ENCODE measurements at regions not wholly inside any gene's neighbourhood (a gene's known extent, or its start where the extent isn't known, plus 50 kb on each side); places are given as distances from the start of the nearest gene placed in this dataset. TPM values are rescaled to one million over a fixed set of nuclear protein-coding genes. Genes with fewer than 3 reads are reported as not detected.

DNA sequence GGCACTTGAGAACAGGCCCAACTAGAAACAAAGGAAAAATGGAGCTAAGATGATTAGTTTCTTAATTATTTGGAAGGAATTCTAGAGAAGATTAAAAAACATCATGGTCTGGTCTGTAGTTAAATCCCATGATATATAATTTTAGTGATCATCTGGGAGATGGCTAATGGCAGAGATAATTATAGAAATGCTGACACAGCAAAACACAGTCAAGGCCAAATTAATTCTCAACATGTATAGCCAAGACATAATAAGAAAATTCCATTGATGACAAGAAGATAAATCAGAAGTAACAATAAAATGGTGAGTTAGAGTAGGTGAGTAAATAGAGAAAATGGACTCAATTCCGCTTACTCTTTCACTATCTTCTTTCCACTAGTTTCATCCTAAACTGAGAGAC lies 59.2 kb upstream of the ITGA4 start:
- Histone ChIP-seq H3K4me3 (ENCODE audit: low read depth, low read length) (no peak overlapping the region), H3K9me3 (ENCODE audit: control insufficient read depth, insufficient read depth, low read length) (no peaks in the 10 kb centered on the region), H3K27ac (ENCODE audit: low read depth, low read length) (no peak overlapping the region), H3K27me3 (ENCODE audit: control insufficient read depth, insufficient read depth, low read length) (no peaks in the 10 kb centered on the region)
- CTCF ChIA-PET: interaction anchor here (1.5 kb wide), 1 partner anchor 293 kb away, joined by 3 read pairs; no protein-coding TSS in a partner anchor
- no peak for DNase-seq (ENCODE audit: low read depth, low spot score)
- TF ChIP-seq, protein P1, sequence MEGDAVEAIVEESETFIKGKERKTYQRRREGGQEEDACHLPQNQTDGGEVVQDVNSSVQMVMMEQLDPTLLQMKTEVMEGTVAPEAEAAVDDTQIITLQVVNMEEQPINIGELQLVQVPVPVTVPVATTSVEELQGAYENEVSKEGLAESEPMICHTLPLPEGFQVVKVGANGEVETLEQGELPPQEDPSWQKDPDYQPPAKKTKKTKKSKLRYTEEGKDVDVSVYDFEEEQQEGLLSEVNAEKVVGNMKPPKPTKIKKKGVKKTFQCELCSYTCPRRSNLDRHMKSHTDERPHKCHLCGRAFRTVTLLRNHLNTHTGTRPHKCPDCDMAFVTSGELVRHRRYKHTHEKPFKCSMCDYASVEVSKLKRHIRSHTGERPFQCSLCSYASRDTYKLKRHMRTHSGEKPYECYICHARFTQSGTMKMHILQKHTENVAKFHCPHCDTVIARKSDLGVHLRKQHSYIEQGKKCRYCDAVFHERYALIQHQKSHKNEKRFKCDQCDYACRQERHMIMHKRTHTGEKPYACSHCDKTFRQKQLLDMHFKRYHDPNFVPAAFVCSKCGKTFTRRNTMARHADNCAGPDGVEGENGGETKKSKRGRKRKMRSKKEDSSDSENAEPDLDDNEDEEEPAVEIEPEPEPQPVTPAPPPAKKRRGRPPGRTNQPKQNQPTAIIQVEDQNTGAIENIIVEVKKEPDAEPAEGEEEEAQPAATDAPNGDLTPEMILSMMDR (IDR thresholded peaks at IDR 0.05; ENCODE audit: low read depth, low read length): no peak
- POLR2A ChIA-PET: no interaction called here

DNA sequence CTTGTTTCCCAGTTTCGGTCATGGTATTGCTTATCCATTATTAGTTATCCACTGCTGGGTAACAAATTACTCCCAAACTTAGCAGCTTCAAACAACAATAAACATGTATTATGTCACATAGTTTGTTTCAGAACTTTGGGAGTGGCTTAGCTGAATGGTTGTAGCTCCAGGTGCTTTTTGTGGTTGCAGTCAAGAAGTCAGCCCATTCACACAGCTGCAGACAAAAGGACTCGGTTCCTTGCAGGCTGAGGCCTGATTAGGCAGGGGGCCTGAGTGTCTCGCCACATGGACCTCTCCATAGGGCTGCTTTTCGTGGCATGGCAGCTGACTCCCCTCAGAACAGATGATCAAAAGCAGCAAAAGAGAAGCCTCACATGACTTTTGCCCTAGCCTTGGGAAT lies 58.2 kb upstream of the ITGA4 start:
- TF ChIP-seq, protein P1 (IDR thresholded peaks at IDR 0.05; ENCODE audit: low read depth, low read length): no peak
- CTCF ChIA-PET: interaction anchor here (0.7 kb wide), 1 partner anchor 34 kb away, joined by 3 read pairs; no protein-coding TSS in a partner anchor
- POLR2A ChIA-PET: no interaction called here
- Histone ChIP-seq H3K27ac (ENCODE audit: low read depth, low read length) (no peak overlapping the region), H3K27me3 (ENCODE audit: control insufficient read depth, insufficient read depth, low read length) (no peaks in the 10 kb centered on the region), H3K9me3 (ENCODE audit: control insufficient read depth, insufficient read depth, low read length) (no peaks in the 10 kb centered on the region), H3K4me3 (ENCODE audit: low read depth, low read length) (no peak overlapping the region)
- no peak for DNase-seq (ENCODE audit: low read depth, low spot score)

DNA sequence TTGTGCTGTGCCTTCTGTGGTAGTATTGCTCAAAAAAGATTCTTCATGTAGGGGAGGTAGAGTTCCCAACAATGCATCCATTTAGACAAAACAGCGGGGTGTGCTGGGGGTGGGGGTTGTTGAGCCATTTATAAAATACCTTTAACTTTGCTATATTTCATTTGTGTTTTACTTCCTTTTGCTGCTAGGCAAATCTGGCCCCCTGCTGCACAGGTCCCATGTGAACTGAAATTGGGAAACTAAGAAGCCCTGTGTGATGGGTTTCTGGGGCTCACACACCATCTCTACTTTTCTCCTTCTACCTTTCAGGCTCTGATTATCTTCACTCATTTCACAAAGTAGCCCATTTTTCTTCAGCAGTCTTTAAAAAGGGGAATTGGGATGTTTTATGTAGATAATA lies 52.7 kb upstream of the ITGA4 start:
- no peak for DNase-seq (ENCODE audit: low read depth, low spot score)
- no peaks in the 10 kb centered on the region for H3K9me3 ChIP-seq (ENCODE audit: control insufficient read depth, insufficient read depth, low read length)
- no peaks in the 10 kb centered on the region for H3K27me3 ChIP-seq (ENCODE audit: control insufficient read depth, insufficient read depth, low read length)
- ChIA-PET POLR2A (no interaction called here), CTCF (no interaction called here)
- TF ChIP-seq, protein P1 (IDR thresholded peaks at IDR 0.05; ENCODE audit: low read depth, low read length): no peak
- no peak overlapping the region for H3K4me3 ChIP-seq (ENCODE audit: low read depth, low read length)
- no peak overlapping the region for H3K27ac ChIP-seq (ENCODE audit: low read depth, low read length)

DNA sequence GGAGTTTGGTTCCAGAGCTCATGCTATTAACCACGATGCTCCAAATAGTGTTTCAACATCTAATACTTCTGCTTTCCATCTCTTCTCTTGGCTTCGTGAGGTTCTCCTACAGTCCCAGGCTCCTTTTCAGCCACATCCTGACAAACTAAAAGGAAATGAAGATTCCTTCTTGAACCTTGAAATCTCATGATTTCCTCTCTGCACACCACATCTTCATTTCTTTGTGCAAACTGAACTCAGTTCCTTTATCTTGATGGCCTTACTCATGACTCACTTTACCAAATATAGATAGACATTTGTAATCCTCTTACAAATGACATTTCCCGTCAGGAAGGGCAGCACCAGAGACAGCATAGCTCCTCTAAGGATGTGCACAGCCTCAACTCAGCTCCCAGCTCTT lies 50.0 kb upstream of the ITGA4 start:
- H3K27ac ChIP-seq (ENCODE audit: low read depth, low read length): no peak overlapping the region
- ChIA-PET POLR2A (no interaction called here), CTCF (no interaction called here)
- TF ChIP-seq, protein P1 (IDR thresholded peaks at IDR 0.05; ENCODE audit: low read depth, low read length): no peak
- no peaks in the 10 kb centered on the region for H3K9me3 ChIP-seq (ENCODE audit: control insufficient read depth, insufficient read depth, low read length)
- H3K27me3 ChIP-seq (ENCODE audit: control insufficient read depth, insufficient read depth, low read length): no peaks in the 10 kb centered on the region
- no peak for DNase-seq (ENCODE audit: low read depth, low spot score)
- H3K4me3 ChIP-seq (ENCODE audit: low read depth, low read length): no peak overlapping the region

Small RNAs in the stretch of these regions (small RNA-seq; reads per million reads assigned to genes)
- not detected for gene MIR4437 (ENCODE audit: insufficient read length, low read depth)
